GM23338 (cell line): ENCODE measurements at regions not wholly inside any gene's neighbourhood (a gene's known extent, or its start where the extent isn't known, plus 50 kb on each side); places are given as distances from the start of the nearest gene placed in this dataset.

ENCODE experiments used
- CTCF ChIP-seq, 2 experiments: fragments of 200-600 bp in 1 of 2; sonication (generic) in 1 of 2; conservative IDR thresholded peaks; 2 replicates each; pipeline versions ENCODE4 v1.5.1 to v1.6.1; 2016 to 2017; ENCODE audit warnings: antibody characterized with exemption in 2 of 2, low read depth in 2 of 2, mild to moderate bottlenecking in 2 of 2, moderate library complexity in 1 of 2
- EZH2phosphoT487 ChIP-seq: fragments of 200-600 bp; sonication (generic); IDR thresholded peaks from one replicate; pipeline ENCODE4 v1.8.1; 2018; ENCODE audit warnings: antibody characterized with exemption; ENCODE audit not compliant: unreplicated experiment
- NANOG ChIP-seq: IDR thresholded peaks from 2 replicates; pipeline ENCODE4 v1.6.1; 2016; ENCODE audit warnings: antibody characterized with exemption, borderline replicate concordance
- TF ChIP-seq, protein P1 (sequence below): IDR thresholded peaks from one replicate; pipeline ENCODE4 v1.6.1; 2018; ENCODE audit warnings: antibody characterized with exemption; ENCODE audit not compliant: unreplicated experiment

GRCh38 chr13:78802912-78803311, 144.0 kb upstream of the OBI1 start:
- TF ChIP-seq CTCF (conservative IDR thresholded peaks at IDR 0.05; ENCODE audit: low read depth in 2 of 2) (no peak), EZH2phosphoT487 (no peak), NANOG (no peak)
- TF ChIP-seq, protein P1, sequence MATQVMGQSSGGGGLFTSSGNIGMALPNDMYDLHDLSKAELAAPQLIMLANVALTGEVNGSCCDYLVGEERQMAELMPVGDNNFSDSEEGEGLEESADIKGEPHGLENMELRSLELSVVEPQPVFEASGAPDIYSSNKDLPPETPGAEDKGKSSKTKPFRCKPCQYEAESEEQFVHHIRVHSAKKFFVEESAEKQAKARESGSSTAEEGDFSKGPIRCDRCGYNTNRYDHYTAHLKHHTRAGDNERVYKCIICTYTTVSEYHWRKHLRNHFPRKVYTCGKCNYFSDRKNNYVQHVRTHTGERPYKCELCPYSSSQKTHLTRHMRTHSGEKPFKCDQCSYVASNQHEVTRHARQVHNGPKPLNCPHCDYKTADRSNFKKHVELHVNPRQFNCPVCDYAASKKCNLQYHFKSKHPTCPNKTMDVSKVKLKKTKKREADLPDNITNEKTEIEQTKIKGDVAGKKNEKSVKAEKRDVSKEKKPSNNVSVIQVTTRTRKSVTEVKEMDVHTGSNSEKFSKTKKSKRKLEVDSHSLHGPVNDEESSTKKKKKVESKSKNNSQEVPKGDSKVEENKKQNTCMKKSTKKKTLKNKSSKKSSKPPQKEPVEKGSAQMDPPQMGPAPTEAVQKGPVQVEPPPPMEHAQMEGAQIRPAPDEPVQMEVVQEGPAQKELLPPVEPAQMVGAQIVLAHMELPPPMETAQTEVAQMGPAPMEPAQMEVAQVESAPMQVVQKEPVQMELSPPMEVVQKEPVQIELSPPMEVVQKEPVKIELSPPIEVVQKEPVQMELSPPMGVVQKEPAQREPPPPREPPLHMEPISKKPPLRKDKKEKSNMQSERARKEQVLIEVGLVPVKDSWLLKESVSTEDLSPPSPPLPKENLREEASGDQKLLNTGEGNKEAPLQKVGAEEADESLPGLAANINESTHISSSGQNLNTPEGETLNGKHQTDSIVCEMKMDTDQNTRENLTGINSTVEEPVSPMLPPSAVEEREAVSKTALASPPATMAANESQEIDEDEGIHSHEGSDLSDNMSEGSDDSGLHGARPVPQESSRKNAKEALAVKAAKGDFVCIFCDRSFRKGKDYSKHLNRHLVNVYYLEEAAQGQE = no peak
